ENCODE measurements at regions not wholly inside any gene's neighbourhood (a gene's known extent, or its start where the extent isn't known, plus 50 kb on each side); places are given as distances from the start of the nearest gene placed in this dataset.

- no peak for TF ChIP-seq POLR2A (IDR thresholded peaks at IDR 0.05)
- TF ChIP-seq, protein P1, sequence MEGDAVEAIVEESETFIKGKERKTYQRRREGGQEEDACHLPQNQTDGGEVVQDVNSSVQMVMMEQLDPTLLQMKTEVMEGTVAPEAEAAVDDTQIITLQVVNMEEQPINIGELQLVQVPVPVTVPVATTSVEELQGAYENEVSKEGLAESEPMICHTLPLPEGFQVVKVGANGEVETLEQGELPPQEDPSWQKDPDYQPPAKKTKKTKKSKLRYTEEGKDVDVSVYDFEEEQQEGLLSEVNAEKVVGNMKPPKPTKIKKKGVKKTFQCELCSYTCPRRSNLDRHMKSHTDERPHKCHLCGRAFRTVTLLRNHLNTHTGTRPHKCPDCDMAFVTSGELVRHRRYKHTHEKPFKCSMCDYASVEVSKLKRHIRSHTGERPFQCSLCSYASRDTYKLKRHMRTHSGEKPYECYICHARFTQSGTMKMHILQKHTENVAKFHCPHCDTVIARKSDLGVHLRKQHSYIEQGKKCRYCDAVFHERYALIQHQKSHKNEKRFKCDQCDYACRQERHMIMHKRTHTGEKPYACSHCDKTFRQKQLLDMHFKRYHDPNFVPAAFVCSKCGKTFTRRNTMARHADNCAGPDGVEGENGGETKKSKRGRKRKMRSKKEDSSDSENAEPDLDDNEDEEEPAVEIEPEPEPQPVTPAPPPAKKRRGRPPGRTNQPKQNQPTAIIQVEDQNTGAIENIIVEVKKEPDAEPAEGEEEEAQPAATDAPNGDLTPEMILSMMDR (IDR thresholded peaks at IDR 0.05): no peak
These were observed 275.4 kb upstream of the PITX2 start for GRCh38 chr4:110898290-110898689.
